H9 (cell line): ENCODE measurements at regions not wholly inside any gene's neighbourhood (a gene's known extent, or its start where the extent isn't known, plus 50 kb on each side); places are given as distances from the start of the nearest gene placed in this dataset.

ENCODE experiments used
- DNase-seq: peaks from one replicate; pipeline ENCODE4 v3.0.0-alpha.2; 2017
- H2AFZ ChIP-seq: one replicate; pipeline ENCODE4 v1.6.1; 2013; ENCODE audit warnings: mild to moderate bottlenecking, low read length, control low read depth, moderate library complexity
- H2AK5ac ChIP-seq: 2 replicates; pipeline ENCODE4 v1.6.1; 2013; ENCODE audit warnings: low read length, control low read depth, mixed read lengths; ENCODE audit not compliant: insufficient read length
- H2BK120ac ChIP-seq: one replicate; pipeline ENCODE4 v1.6.1; 2013; ENCODE audit warnings: low read depth, mild to moderate bottlenecking, low read length, control low read depth, inconsistent platforms; ENCODE audit not compliant: poor library complexity, severe bottlenecking
- H2BK12ac ChIP-seq: 2 replicates; pipeline ENCODE4 v1.6.1; 2013; ENCODE audit warnings: low read length, control low read depth, mixed read lengths, low read depth; ENCODE audit not compliant: insufficient read length
- H2BK15ac ChIP-seq: 2 replicates; pipeline ENCODE4 v1.6.1; 2013; ENCODE audit warnings: low read depth, low read length, control low read depth
- H2BK20ac ChIP-seq: one replicate; pipeline ENCODE4 v1.6.1; 2013; ENCODE audit warnings: low read depth, mild to moderate bottlenecking, low read length, control low read depth, inconsistent platforms; ENCODE audit not compliant: poor library complexity, severe bottlenecking
- H2BK5ac ChIP-seq: 2 replicates; pipeline ENCODE4 v1.6.1; 2013; ENCODE audit warnings: low read length, control low read depth, mixed read lengths; ENCODE audit not compliant: insufficient read length
- H3K14ac ChIP-seq: 2 replicates; pipeline ENCODE4 v1.6.1; 2013; ENCODE audit warnings: low read length, control low read depth; ENCODE audit not compliant: insufficient read depth
- H3K18ac ChIP-seq: 2 replicates; pipeline ENCODE4 v1.6.1; 2013; ENCODE audit warnings: low read depth, mild to moderate bottlenecking, mixed read lengths, low read length, control low read depth; ENCODE audit not compliant: insufficient read length
- H3K23ac ChIP-seq: 2 replicates; pipeline ENCODE4 v1.6.1; 2013; ENCODE audit warnings: low read length, control low read depth, mixed read lengths, low read depth; ENCODE audit not compliant: insufficient read length
- H3K23me2 ChIP-seq: 2 replicates; pipeline ENCODE4 v1.6.1; 2013; ENCODE audit warnings: low read depth, mild to moderate bottlenecking, mixed read lengths, low read length, control low read depth; ENCODE audit not compliant: insufficient read length, poor library complexity, severe bottlenecking
- H3K27ac ChIP-seq: 2 replicates; pipeline ENCODE4 v1.5.1; 2013; ENCODE audit warnings: low read length, control low read depth, mixed read lengths, low read depth; ENCODE audit not compliant: insufficient read length
- H3K27me3 ChIP-seq: 2 replicates; pipeline ENCODE4 v1.6.1; 2013; ENCODE audit warnings: low read length, control low read depth, inconsistent platforms; ENCODE audit not compliant: insufficient read depth
- H3K4ac ChIP-seq: 2 replicates; pipeline ENCODE4 v1.6.1; 2013; ENCODE audit warnings: low read depth, mild to moderate bottlenecking, control low read depth, inconsistent platforms, low read length, moderate library complexity
- H3K4me1 ChIP-seq: 2 replicates; pipeline ENCODE4 v1.6.1; 2013; ENCODE audit warnings: low read length, control low read depth, inconsistent platforms; ENCODE audit not compliant: insufficient read depth
- H3K4me2 ChIP-seq: 2 replicates; pipeline ENCODE4 v1.6.1; 2013; ENCODE audit warnings: low read length, control low read depth, mixed read lengths; ENCODE audit not compliant: insufficient read length, insufficient read depth
- H3K56ac ChIP-seq: 2 replicates; pipeline ENCODE4 v1.6.1; 2013; ENCODE audit warnings: low read depth, mild to moderate bottlenecking, mixed read lengths, low read length, control low read depth; ENCODE audit not compliant: insufficient read length
- H3K79me1 ChIP-seq: 2 replicates; pipeline ENCODE4 v1.6.1; 2013; ENCODE audit warnings: low read depth, mild to moderate bottlenecking, moderate library complexity, low read length, control low read depth, inconsistent platforms; ENCODE audit not compliant: insufficient read depth, poor library complexity, severe bottlenecking
- H3K79me2 ChIP-seq: 2 replicates; pipeline ENCODE4 v1.6.1; 2013; ENCODE audit warnings: low read length, control low read depth, inconsistent platforms; ENCODE audit not compliant: insufficient read depth
- H3K9ac ChIP-seq: 2 replicates; pipeline ENCODE4 v1.6.1; 2013; ENCODE audit warnings: low read length, control low read depth, mixed read lengths; ENCODE audit not compliant: insufficient read length; ENCODE audit errors: extremely low read depth
- H3K9me3 ChIP-seq: one replicate; pipeline ENCODE4 v1.6.1; 2013; ENCODE audit warnings: low read depth, low read length, inconsistent platforms; ENCODE audit not compliant: control insufficient read depth
- H3T11ph ChIP-seq: one replicate; pipeline ENCODE4 v1.6.1; 2013; ENCODE audit warnings: mild to moderate bottlenecking, low read length, control low read depth, inconsistent platforms
- H4K20me1 ChIP-seq: one replicate; pipeline ENCODE4 v1.6.1; 2013; ENCODE audit not compliant: control insufficient read depth, insufficient read length, insufficient read depth
- H4K5ac ChIP-seq: 2 replicates; pipeline ENCODE4 v1.6.1; 2013; ENCODE audit warnings: low read depth, mild to moderate bottlenecking, mixed read lengths, low read length, control low read depth; ENCODE audit not compliant: insufficient read length
- H4K8ac ChIP-seq: replicated peaks from 2 replicates; pipeline ENCODE4 v1.6.1; 2013; ENCODE audit warnings: low read length, control low read depth, mixed read lengths, low read depth; ENCODE audit not compliant: insufficient read length
- H4K91ac ChIP-seq: 2 replicates; pipeline ENCODE4 v1.6.1; 2013; ENCODE audit warnings: low read depth, mild to moderate bottlenecking, moderate library complexity, mixed read lengths, low read length, control low read depth; ENCODE audit not compliant: insufficient read length
- H3K27ac Mint-ChIP-seq, 3 experiments: 2 replicates in 2 of 3; 3 replicates in 1 of 3; pipeline ENCODE4 v1.8.0; 2020 to 2021; ENCODE audit warnings: mixed read lengths in 3 of 3, mild to moderate bottlenecking in 1 of 3, moderate library complexity in 1 of 3
- H3K27me3 Mint-ChIP-seq: 2 replicates; pipeline ENCODE4 v1.8.0; 2021; ENCODE audit warnings: low read depth, mild to moderate bottlenecking, moderate library complexity, mixed read lengths
- H3K36me3 Mint-ChIP-seq, 3 experiments: 2 replicates in 2 of 3; 3 replicates in 1 of 3; pipeline ENCODE4 v1.8.0; 2020 to 2021; ENCODE audit warnings: low read depth in 3 of 3, mixed read lengths in 3 of 3; ENCODE audit not compliant: insufficient read depth in 1 of 3
- H3K4me1 Mint-ChIP-seq, 2 experiments: 2 replicates each; pipeline ENCODE4 v1.8.0; 2020; ENCODE audit warnings: mixed read lengths in 2 of 2
- H3K4me3 Mint-ChIP-seq, 2 experiments: 2 replicates in 1 of 2; 3 replicates in 1 of 2; pipeline ENCODE4 v1.8.0; 2020 to 2021; ENCODE audit warnings: mild to moderate bottlenecking in 2 of 2, mixed read lengths in 2 of 2, moderate library complexity in 1 of 2
- H3K9me3 Mint-ChIP-seq, 2 experiments: 2 replicates in 1 of 2; 3 replicates in 1 of 2; pipeline ENCODE4 v1.8.0; 2020; ENCODE audit warnings: mild to moderate bottlenecking in 2 of 2, mixed read lengths in 2 of 2, moderate library complexity in 1 of 2
- WGBS: extraction: QIAGEN DNeasy Blood & Tissue Kit; methylation state at CpG from one replicate; pipeline ENCODE4 v1.1.7; 2013; ENCODE audit warnings: missing lambda C conversion rate, low lambda C conversion rate, mixed read lengths; ENCODE audit not compliant: insufficient read length; ENCODE audit errors: extremely low coverage; 5-methylcytosine and 5-hydroxymethylcytosine counted together
- TF ChIP-seq, protein P1 (sequence below): fragments of 200-600 bp; sonication (generic); conservative IDR thresholded peaks from 3 replicates; pipeline ENCODE4 v1.8.0; 2021; ENCODE audit warnings: antibody characterized with exemption, mild to moderate bottlenecking

DNA sequence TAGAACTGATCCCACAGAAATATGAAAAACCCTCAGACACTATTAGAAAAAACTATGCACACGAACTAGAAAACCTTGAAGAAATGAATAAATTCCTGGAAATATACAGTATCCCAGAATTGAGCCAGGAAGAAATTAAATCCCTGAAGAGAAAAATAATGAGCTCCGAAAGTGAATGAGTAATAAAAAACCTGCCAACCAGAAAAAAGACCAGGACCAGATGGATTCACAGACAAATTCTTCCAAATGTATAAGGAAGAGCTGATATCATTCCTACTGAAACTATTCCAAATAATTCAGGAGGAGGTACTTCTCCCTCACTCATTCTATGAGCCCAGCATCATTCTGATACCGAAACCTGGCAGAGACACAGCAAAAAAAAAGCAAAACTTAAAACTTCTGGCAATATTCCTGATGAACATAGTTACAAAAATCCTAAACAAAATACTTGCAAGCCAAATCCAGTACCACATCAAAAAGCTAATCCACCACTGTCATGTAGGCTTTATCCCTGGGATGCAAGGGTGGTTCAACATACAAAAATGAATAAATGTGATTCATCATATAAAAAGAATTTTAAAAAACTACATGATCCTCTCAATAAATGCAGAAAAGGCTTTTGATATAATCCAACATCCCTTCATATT is 1397.6 kb upstream of the DDX18 start:
- Mint-ChIP-seq H3K9me3 (peaks cover 5 to 7% of the 10 kb centered on the region in 2 experiments; a peak in 4 of 5 replicates), H3K36me3 (peaks cover 0 to 2% (median 0%) of the 10 kb centered on the region in 3 experiments; a peak in 1 of 7 replicates), H3K27me3 (peaks cover 2% of the 10 kb centered on the region), H3K4me1 (peaks cover 0 to 6% of the 10 kb centered on the region in 2 experiments; a peak in 3 of 4 replicates), H3K27ac (no peak overlapping the region), H3K4me3 (no peak overlapping the region)
- Histone ChIP-seq H3K4me1 (no peaks in the 10 kb centered on the region), H3K4ac (no peak overlapping the region), H4K20me1 (no peaks in the 10 kb centered on the region), H2BK5ac (no peak overlapping the region), H3K9ac (no peak overlapping the region), H3K23me2 (no peaks in the 10 kb centered on the region), H2BK15ac (no peak overlapping the region), H3K23ac (no peak overlapping the region), H2BK20ac (no peak overlapping the region), H2BK12ac (no peak overlapping the region), H3K56ac (no peak overlapping the region), H2AFZ (no peak overlapping the region), H3K9me3 (no peaks in the 10 kb centered on the region), H4K91ac (no peak overlapping the region), H3K79me1 (no peaks in the 10 kb centered on the region), H3K18ac (no peak overlapping the region), H3K27ac (no peak overlapping the region), H3K79me2 (no peaks in the 10 kb centered on the region), H3K4me2 (no peak overlapping the region), H4K8ac (no peak overlapping the region), H3T11ph (no peak overlapping the region), H2BK120ac (no peak overlapping the region), H2AK5ac (no peak overlapping the region), H3K14ac (no peak overlapping the region), H3K27me3 (no peaks in the 10 kb centered on the region; the same call in 1 of the 2 replicates), H4K5ac (no peak overlapping the region)
- TF ChIP-seq, protein P1, sequence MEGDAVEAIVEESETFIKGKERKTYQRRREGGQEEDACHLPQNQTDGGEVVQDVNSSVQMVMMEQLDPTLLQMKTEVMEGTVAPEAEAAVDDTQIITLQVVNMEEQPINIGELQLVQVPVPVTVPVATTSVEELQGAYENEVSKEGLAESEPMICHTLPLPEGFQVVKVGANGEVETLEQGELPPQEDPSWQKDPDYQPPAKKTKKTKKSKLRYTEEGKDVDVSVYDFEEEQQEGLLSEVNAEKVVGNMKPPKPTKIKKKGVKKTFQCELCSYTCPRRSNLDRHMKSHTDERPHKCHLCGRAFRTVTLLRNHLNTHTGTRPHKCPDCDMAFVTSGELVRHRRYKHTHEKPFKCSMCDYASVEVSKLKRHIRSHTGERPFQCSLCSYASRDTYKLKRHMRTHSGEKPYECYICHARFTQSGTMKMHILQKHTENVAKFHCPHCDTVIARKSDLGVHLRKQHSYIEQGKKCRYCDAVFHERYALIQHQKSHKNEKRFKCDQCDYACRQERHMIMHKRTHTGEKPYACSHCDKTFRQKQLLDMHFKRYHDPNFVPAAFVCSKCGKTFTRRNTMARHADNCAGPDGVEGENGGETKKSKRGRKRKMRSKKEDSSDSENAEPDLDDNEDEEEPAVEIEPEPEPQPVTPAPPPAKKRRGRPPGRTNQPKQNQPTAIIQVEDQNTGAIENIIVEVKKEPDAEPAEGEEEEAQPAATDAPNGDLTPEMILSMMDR, result no peak
- DNase-seq, result no peak
- no CpG with 5 or more reads among the region's 3 CpGs for WGBS
